ENCODE measurements at regions not wholly inside any gene's neighbourhood (a gene's known extent, or its start where the extent isn't known, plus 50 kb on each side); places are given as distances from the start of the nearest gene placed in this dataset.

GRCh38 chr14:29030970-29031369 is 264.4 kb downstream of the FOXG1 start:
- TF ChIP-seq TCF4 (CRISPR knock-in tag; IDR thresholded peaks at IDR 0.05; ENCODE audit: borderline replicate concordance) (no peak), CSRNP3 (CRISPR knock-in tag; IDR thresholded peaks at IDR 0.05) (no peak), GLIS3 (CRISPR knock-in tag; IDR thresholded peaks at IDR 0.05) (no peak), CREB5 (CRISPR knock-in tag; IDR thresholded peaks at IDR 0.05; ENCODE audit: low read depth) (no peak), OSR1 (CRISPR knock-in tag; IDR thresholded peaks at IDR 0.05) (no peak), BACH2 (CRISPR knock-in tag; IDR thresholded peaks at IDR 0.05; ENCODE audit: borderline replicate concordance) (no peak), ZFP30 (CRISPR knock-in tag; IDR thresholded peaks at IDR 0.05) (no peak)
- ATAC-seq: no peak

- no peak for TF ChIP-seq ARNTL (CRISPR knock-in tag; IDR thresholded peaks at IDR 0.05; ENCODE audit: borderline replicate concordance, low read depth)
- TF ChIP-seq ZC3H10 (CRISPR knock-in tag; IDR thresholded peaks at IDR 0.05): no peak
- TF ChIP-seq ZFP30 (CRISPR knock-in tag; IDR thresholded peaks at IDR 0.05): no peak
- no peak for TF ChIP-seq PPARA (CRISPR knock-in tag; IDR thresholded peaks at IDR 0.05; ENCODE audit: borderline replicate concordance)
- no peak for TF ChIP-seq CREB5 (CRISPR knock-in tag; IDR thresholded peaks at IDR 0.05; ENCODE audit: low read depth)
- TF ChIP-seq OSR1 (CRISPR knock-in tag; IDR thresholded peaks at IDR 0.05): no peak
- no peak for TF ChIP-seq ZFP3 (CRISPR knock-in tag; IDR thresholded peaks at IDR 0.05)
- no peak for ATAC-seq
Observed at GRCh38 chr14:29035134-29035533, 268.5 kb downstream of the FOXG1 start.

- ATAC-seq: no peak
- TF ChIP-seq POU6F1 (CRISPR knock-in tag; IDR thresholded peaks at IDR 0.05; ENCODE audit: borderline replicate concordance, low read depth) (no peak), RARB (CRISPR knock-in tag; IDR thresholded peaks at IDR 0.05) (no peak), ZNF8 (CRISPR knock-in tag; IDR thresholded peaks at IDR 0.05) (no peak), CSRNP3 (CRISPR knock-in tag; IDR thresholded peaks at IDR 0.05) (no peak), ISL1 (CRISPR knock-in tag; IDR thresholded peaks at IDR 0.05) (no peak), CREB5 (CRISPR knock-in tag; IDR thresholded peaks at IDR 0.05; ENCODE audit: low read depth) (no peak), TSHZ2 (CRISPR knock-in tag; IDR thresholded peaks at IDR 0.05) (no peak), OSR1 (CRISPR knock-in tag; IDR thresholded peaks at IDR 0.05) (no peak), CSDC2 (CRISPR knock-in tag; IDR thresholded peaks at IDR 0.05) (no peak), BACH2 (CRISPR knock-in tag; IDR thresholded peaks at IDR 0.05; ENCODE audit: borderline replicate concordance) (no peak), PPARA (CRISPR knock-in tag; IDR thresholded peaks at IDR 0.05; ENCODE audit: borderline replicate concordance) (no peak)
Observed at GRCh38 chr14:29037411-29037810, 270.8 kb downstream of the FOXG1 start.
